Stomach (tissue), 4 donors: ENCODE measurements at regions not wholly inside any gene's neighbourhood (a gene's known extent, or its start where the extent isn't known, plus 50 kb on each side); places are given as distances from the start of the nearest gene placed in this dataset.

ENCODE experiments used
- CTCF ChIP-seq, 7 experiments: fragments of 450-650 bp in 4 of 7; fragments of 200-600 bp in 3 of 7; sonication (generic) in 3 of 7; IDR thresholded peaks; one replicate each; pipeline ENCODE4 v1.5.1; 2016 to 2019; ENCODE audit warnings: antibody characterized with exemption in 7 of 7, control low read depth in 2 of 7, mild to moderate bottlenecking in 1 of 7
- EP300 ChIP-seq: sonication (generic); formaldehyde crosslinking; IDR thresholded peaks from one replicate; pipeline ENCODE4 v1.6.1; 2017; ENCODE audit warnings: antibody characterized with exemption
- POLR2AphosphoS5 ChIP-seq, 3 donors: sonication (generic); formaldehyde crosslinking; IDR thresholded peaks; one replicate each; pipeline ENCODE4 v1.6.1; 2016; ENCODE audit warnings: antibody characterized with exemption in 3 of 3

GRCh38 chr13:97736436-97736835, 217.0 kb upstream of the IPO5 start:
- TF ChIP-seq POLR2AphosphoS5 (IDR thresholded peaks at IDR 0.05) = no peak
- TF ChIP-seq EP300 = no peak
- TF ChIP-seq CTCF (IDR thresholded peaks at IDR 0.05) = no peak
